Activated CD8-positive, alpha-beta memory T cell treated with anti-CD3 and anti-CD28 coated beads for 48 hours (primary cell): ENCODE measurements at regions not wholly inside any gene's neighbourhood (a gene's known extent, or its start where the extent isn't known, plus 50 kb on each side); places are given as distances from the start of the nearest gene placed in this dataset.

ENCODE experiments used
- DNase-seq, 3 experiments: peaks; one replicate each; pipeline ENCODE4 v3.0.0-alpha.2; 2020; ENCODE audit warnings: low read depth in 2 of 3, low spot score in 2 of 3

DNA sequence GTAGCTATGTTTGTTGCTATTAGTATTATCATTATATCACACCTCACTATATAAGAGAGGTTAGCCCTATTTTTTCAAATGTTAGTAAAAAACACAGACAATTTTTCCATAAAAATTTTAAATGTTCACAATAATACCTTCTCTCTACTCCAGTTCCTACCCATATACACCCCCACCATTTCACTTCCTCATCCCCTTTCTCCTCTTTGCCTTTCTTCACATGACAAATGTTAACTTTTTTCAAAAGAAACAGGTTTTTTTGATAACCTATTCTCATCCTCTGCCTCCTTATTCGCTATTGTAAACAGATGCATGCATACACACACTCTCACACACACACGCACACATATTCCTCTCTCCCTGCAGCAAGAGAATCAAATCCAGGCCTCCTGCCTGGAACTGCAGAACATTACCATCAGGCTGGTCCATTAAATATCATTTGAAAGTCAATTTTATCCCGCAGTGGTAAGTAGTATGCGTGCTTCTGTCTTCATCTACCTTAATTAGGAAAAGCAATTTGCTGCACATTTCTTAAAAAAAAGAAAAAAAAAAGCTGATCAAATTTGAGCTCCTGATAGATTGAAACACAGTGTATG is 55.5 kb downstream of the MID1IP1 start:
- DNase-seq = no peak

- no peak for DNase-seq
These were observed 56.7 kb downstream of the MID1IP1 start for GRCh38 chrX:38857736-38858523.

DNA sequence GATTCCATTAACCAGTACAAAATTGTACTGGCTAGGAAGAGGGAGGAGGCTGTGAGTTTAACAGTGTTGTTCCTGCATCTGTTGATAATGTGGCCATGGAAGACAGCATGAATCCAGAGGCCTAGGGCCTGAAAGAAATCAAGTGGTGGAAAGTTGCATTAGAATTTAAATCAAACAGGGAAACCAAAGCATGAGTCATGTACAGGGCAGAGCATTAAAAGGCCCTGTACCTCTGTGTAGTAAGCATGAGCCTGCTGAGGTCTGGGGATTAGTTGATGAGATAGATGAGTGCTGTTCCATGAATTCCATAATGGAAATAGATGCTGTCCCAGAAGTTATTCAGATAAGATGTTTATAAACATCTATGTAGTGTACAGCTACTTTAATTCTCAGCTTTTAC is 58.3 kb downstream of the MID1IP1 start:
- DNase-seq = no peak

DNA sequence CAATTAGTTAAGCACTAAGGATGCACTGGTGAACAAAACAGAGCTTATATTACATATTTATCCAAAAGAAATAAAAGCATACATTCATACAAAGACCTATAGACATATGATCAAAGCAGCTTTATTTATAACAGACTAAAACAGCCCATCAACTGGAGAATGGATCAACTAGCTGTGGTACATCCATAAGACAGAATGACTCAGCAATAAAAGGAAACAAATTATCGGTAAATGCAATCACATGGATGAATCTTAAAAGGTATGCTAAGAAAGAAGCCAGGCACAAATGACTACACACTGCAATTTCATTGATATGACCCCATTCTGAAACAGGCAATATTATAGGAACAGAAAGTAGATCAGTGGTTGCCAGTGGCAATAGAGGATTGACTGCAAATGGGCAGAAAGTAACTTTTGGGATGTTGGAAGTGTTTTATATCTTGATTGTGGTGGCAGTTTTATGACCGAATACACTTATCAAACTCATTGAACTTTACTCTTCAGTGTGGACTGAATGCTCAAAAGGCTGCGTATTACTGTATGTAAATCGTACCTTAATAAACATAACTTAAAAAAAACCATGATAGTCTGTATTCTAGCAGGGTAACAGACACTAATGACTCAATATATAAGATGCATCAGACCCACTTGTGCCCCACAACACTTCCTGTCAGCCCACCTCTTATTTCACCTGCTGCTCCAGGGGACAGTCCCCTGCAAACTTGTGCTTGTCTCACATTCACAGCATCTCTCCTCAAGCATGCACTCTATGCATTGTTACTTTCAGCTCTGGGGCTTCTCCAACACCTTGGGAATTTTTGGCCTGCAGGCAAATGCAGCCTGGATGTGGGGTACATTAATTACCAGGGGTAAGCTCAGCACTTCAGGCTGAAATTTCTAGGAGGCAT is 59.1 kb downstream of the MID1IP1 start:
- no peak for DNase-seq

GRCh38 chrX:38861489-38861888 is 60.2 kb downstream of the MID1IP1 start:
- DNase-seq = no peak

GRCh38 chrX:38862100-38862499 is 60.8 kb downstream of the MID1IP1 start:
- no peak for DNase-seq

DNA sequence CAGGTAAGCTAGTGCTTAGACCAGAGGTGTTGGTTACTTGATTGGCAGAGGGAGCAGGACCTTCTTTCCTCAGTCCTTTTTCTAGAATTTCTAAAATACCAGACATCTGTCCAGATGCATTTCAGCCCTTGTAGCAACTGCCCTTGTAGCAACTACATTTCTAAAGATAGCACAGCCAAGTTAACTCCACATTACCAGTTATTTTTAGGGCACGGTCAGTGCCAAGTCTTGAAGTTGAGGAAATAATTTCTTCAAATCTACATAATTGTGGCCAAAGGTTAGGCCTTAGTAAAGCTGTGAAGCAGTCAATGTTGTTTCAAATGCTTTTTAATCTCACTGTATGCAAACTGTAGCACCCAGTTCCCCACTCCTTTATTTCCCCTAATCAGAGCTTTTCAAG is 62.9 kb downstream of the MID1IP1 start:
- no peak for DNase-seq

DNA sequence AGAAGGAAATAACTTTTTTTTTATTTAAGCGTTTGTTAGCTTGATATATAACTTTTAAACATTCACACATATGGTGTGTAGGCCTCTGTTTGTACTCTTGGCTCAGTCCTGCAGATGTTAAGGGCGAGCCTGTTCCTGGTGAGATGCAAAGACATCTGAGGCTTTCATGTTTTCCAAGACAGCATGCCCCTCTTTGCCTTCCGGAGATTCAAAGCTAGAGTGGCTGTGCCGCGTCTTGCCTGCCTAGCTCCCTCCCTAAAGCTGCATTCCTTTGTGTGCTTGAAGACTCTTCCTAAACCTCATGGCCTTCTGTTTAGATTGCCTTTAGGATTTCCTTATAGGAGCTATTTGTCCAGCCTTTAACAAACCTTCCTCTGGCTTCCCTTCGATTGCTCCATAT is 67.1 kb downstream of the MID1IP1 start:
- DNase-seq = no peak

DNA sequence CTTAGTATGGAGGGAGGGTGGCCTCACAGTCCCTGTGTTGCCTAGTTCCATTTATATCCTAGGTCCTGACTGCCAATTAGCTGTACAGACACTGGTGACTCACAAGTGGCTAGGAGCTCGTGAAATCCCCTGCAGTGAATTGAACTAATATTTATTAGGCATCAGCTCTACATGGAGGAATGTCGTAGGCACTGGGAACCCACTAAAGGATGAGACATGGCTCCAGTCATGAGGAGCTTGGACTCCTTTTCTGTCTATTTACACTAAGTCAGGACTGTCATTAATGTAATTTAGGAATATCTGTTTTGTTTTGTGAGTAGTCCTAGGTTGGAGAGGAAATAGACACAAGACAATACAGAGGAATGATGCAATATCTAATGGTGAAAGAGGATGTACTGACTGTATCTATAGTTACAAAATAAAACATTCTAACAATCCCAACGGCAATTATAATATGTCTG is 67.7 kb downstream of the MID1IP1 start:
- DNase-seq = no peak

DNA sequence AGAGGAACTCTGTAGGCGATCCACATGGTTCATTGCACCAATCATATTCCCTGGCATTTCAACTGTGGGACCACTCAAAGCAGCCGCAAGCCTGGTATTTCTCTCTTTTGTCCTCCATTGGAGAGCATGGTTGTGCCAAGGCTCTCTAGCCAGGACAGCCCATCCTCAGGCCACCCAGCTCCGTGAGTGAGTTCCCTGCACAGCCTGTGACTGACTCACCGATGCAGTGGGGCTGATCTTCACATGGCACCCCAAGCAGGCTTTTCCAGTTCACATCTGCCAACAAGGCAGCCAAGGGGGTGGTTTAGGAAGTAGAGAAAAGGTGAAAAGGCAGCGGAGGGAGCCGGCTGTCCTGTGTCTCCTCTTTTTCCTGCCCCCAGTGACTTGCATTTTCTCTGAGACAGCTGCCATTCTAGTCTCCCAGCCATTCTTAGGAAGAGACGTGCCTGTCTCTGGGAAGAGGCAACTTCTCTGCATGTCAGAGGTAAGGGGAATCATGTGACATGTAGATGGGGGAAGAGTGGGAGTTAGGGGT is 69.2 kb downstream of the MID1IP1 start:
- no peak for DNase-seq

DNA sequence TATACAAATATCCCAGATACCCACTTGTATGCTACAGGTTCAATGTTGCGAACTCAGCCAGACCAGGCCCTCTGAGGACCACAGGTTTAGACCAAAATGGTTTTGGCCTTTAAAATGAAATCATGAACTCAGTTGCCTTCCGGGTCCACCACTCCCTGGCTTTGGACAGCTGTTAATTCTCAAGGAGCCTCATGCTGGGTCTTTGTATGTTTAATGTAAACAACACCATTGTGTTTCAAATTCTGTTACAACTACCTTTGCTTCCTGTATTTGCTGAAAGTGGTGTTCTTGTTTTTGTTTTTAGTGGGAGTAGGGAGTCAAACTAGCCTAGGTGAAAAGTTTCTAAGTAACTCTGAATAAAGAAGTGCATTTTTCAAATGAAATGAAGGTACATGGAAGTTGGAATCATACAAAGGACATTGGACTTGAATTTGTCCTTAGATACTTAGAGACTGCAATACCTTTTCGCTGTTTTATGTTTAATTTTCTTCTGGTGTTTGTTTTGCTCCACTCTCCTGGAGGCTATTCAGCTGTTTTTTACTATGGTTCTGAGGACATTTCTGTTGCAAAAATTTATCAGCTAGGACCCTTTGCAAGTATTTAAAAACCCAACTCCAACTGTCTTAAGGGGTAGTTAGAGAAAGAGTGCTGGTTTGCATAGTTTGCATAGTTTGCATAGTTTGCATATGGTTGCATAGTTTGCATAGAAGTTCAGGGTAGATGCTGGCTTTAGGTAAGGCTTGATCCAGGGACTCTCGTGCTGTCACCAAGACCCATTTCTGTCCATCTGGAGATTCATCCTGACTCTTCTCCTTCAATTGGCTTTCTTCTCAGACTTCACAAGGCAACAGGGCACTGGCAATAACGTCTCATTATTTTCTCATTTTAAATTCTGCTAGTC is 70.1 kb downstream of the MID1IP1 start:
- DNase-seq = no peak

- no peak for DNase-seq
These were observed 76.1 kb downstream of the MID1IP1 start for GRCh38 chrX:38877366-38877765.

- DNase-seq = no peak
These were observed 77.5 kb downstream of the MID1IP1 start for GRCh38 chrX:38878641-38879340.

GRCh38 chrX:38879631-38880220 is 78.5 kb downstream of the MID1IP1 start:
- DNase-seq = no peak

- DNase-seq = no peak
These were observed 79.1 kb downstream of the MID1IP1 start for GRCh38 chrX:38880296-38880854.

DNA sequence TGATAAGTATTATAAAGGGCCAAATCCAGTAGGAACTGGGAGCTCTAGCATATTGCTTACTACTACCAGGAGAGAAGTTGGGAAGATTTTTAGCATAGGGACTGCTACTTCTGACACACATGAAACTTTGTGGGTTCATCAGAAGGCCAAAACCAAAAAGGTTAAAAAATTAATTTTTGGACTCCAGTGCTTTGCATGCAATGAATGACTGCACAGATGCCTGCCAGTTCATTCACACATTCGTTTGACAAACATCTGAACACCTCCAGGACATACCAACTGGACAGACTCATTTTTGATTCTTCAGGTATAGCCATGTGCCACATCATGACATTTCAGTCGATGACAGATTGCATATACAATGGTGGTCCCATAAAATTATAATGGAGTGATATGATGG is 79.8 kb downstream of the MID1IP1 start:
- no peak for DNase-seq

- no peak for DNase-seq
These were observed 80.5 kb downstream of the MID1IP1 start for GRCh38 chrX:38881727-38882126.

GRCh38 chrX:38882894-38883626 is 81.8 kb downstream of the MID1IP1 start:
- DNase-seq = no peak

GRCh38 chrX:38886112-38886511 is 84.9 kb downstream of the MID1IP1 start:
- DNase-seq = no peak
